ENCODE measurements at regions not wholly inside any gene's neighbourhood (a gene's known extent, or its start where the extent isn't known, plus 50 kb on each side); places are given as distances from the start of the nearest gene placed in this dataset.

GRCh38 chr7:40921589-40922315 is 781.1 kb downstream of the INHBA start:
- TF ChIP-seq GATA1 (IDR thresholded peaks at IDR 0.05; ENCODE audit: low read depth, low read length) (no peak), POLR2A (IDR thresholded peaks at IDR 0.05; ENCODE audit: low read length) (no peak)
- DNase-seq, result no peak

- no peak for DNase-seq
- TF ChIP-seq GATA1 (IDR thresholded peaks at IDR 0.05; ENCODE audit: low read depth, low read length), result no peak
- no peak for TF ChIP-seq POLR2A (IDR thresholded peaks at IDR 0.05; ENCODE audit: low read length)
Observed at GRCh38 chr7:40918701-40919271, 784.0 kb downstream of the SUGCT start.

- no peak for TF ChIP-seq POLR2A (IDR thresholded peaks at IDR 0.05; ENCODE audit: low read length)
- no peak for DNase-seq
Observed at GRCh38 chr7:40916813-40917212, 782.0 kb downstream of the SUGCT start.

GRCh38 chr7:40915071-40915470 is 780.3 kb downstream of the SUGCT start:
- no peak for DNase-seq
- no peak for TF ChIP-seq POLR2A (IDR thresholded peaks at IDR 0.05; ENCODE audit: low read length)
- TF ChIP-seq GATA1 (IDR thresholded peaks at IDR 0.05; ENCODE audit: low read depth, low read length), result no peak

Data from erythroblast (primary cell).